ENCODE measurements at regions not wholly inside any gene's neighbourhood (a gene's known extent, or its start where the extent isn't known, plus 50 kb on each side); places are given as distances from the start of the nearest gene placed in this dataset.

GRCh38 chr5:172525307-172525995 lies 71.1 kb upstream of the SH3PXD2B start:
- no peak overlapping the region for H3K27ac ChIP-seq
- no peaks in the 10 kb centered on the region for H3K9me3 ChIP-seq (ENCODE audit: low read depth)
- no peaks in the 10 kb centered on the region for H3K9me2 ChIP-seq (replicated peaks; ENCODE audit: insufficient read depth)
- H3K4me1 ChIP-seq (ENCODE audit: insufficient read depth): no peaks in the 10 kb centered on the region
- no peaks in the 10 kb centered on the region for H3K27me3 ChIP-seq
- H3K4me3 ChIP-seq: no peak overlapping the region
- DNase-seq (ENCODE audit: low spot score): no peak
- no peaks in the 10 kb centered on the region for H3K79me2 ChIP-seq
- no peak for TF ChIP-seq EZH2 (IDR thresholded peaks at IDR 0.05; ENCODE audit: borderline replicate concordance)
- TF ChIP-seq, protein P1, sequence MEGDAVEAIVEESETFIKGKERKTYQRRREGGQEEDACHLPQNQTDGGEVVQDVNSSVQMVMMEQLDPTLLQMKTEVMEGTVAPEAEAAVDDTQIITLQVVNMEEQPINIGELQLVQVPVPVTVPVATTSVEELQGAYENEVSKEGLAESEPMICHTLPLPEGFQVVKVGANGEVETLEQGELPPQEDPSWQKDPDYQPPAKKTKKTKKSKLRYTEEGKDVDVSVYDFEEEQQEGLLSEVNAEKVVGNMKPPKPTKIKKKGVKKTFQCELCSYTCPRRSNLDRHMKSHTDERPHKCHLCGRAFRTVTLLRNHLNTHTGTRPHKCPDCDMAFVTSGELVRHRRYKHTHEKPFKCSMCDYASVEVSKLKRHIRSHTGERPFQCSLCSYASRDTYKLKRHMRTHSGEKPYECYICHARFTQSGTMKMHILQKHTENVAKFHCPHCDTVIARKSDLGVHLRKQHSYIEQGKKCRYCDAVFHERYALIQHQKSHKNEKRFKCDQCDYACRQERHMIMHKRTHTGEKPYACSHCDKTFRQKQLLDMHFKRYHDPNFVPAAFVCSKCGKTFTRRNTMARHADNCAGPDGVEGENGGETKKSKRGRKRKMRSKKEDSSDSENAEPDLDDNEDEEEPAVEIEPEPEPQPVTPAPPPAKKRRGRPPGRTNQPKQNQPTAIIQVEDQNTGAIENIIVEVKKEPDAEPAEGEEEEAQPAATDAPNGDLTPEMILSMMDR (IDR thresholded peaks at IDR 0.05; ENCODE audit: poor library complexity): no peak
- no peak for TF ChIP-seq EZH2phosphoT487 (IDR thresholded peaks at IDR 0.05; ENCODE audit: low read depth, severe bottlenecking, unreplicated experiment)
- no peaks in the 10 kb centered on the region for H4K20me1 ChIP-seq (ENCODE audit: insufficient read depth, poor library complexity, severe bottlenecking)
- no peak overlapping the region for H2AFZ ChIP-seq
- H3K36me3 ChIP-seq (replicated peaks; ENCODE audit: insufficient read depth, low read depth): no peaks in the 10 kb centered on the region
- H3K4me2 ChIP-seq: no peak overlapping the region
- WGBS (ENCODE audit: low lambda C conversion rate, missing lambda C conversion rate): 84% methylated on average over 5 of the region's 5 CpGs

DNA sequence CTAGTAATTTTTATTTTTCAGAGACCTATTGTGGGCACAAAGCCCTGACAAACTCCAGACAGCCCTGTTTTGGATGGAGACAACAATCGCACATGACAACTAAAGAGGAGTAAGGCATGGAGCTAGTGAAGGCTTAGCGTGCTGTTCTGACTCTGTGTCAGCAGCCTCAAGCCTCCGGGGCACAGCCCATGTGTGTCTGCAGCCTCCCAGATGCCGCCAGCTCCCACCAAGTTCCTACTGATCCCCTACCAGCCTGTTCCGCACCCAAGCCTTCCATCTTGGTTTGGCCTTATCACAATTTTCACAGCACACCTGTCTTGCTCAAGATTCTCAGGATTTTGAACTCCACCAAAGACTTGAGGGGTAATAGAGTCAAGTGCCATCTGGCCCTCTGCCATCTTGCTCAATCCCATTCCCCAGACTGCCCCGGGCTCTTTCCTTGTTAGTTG lies 70.3 kb upstream of the SH3PXD2B start:
- Histone ChIP-seq H3K36me3 (replicated peaks; ENCODE audit: insufficient read depth, low read depth) (no peaks in the 10 kb centered on the region), H3K27me3 (no peaks in the 10 kb centered on the region), H3K9me2 (replicated peaks; ENCODE audit: insufficient read depth) (no peaks in the 10 kb centered on the region), H3K27ac (no peak overlapping the region), H3K79me2 (no peaks in the 10 kb centered on the region), H4K20me1 (ENCODE audit: insufficient read depth, poor library complexity, severe bottlenecking) (no peaks in the 10 kb centered on the region), H2AFZ (no peak overlapping the region), H3K4me1 (ENCODE audit: insufficient read depth) (no peaks in the 10 kb centered on the region), H3K4me3 (no peak overlapping the region), H3K4me2 (no peak overlapping the region), H3K9me3 (ENCODE audit: low read depth) (no peaks in the 10 kb centered on the region)
- TF ChIP-seq EZH2 (IDR thresholded peaks at IDR 0.05; ENCODE audit: borderline replicate concordance): no peak
- no peak for TF ChIP-seq EZH2phosphoT487 (IDR thresholded peaks at IDR 0.05; ENCODE audit: low read depth, severe bottlenecking, unreplicated experiment)
- TF ChIP-seq, protein P1 (IDR thresholded peaks at IDR 0.05; ENCODE audit: poor library complexity): no peak
- 86% methylated on average over 6 of the region's 6 CpGs for WGBS (ENCODE audit: low lambda C conversion rate, missing lambda C conversion rate)
- DNase-seq (ENCODE audit: low spot score): no peak

GRCh38 chr5:172523146-172523745 lies 68.9 kb upstream of the SH3PXD2B start:
- no peaks in the 10 kb centered on the region for H3K9me3 ChIP-seq (ENCODE audit: low read depth)
- H4K20me1 ChIP-seq (ENCODE audit: insufficient read depth, poor library complexity, severe bottlenecking): no peaks in the 10 kb centered on the region
- no peaks in the 10 kb centered on the region for H3K36me3 ChIP-seq (replicated peaks; ENCODE audit: insufficient read depth, low read depth)
- no peak for DNase-seq (ENCODE audit: low spot score)
- 92% methylated on average over 6 of the region's 6 CpGs for WGBS (ENCODE audit: low lambda C conversion rate, missing lambda C conversion rate)
- no peaks in the 10 kb centered on the region for H3K79me2 ChIP-seq
- H2AFZ ChIP-seq: no peak overlapping the region
- no peaks in the 10 kb centered on the region for H3K4me1 ChIP-seq (ENCODE audit: insufficient read depth)
- H3K4me2 ChIP-seq: no peak overlapping the region
- no peak overlapping the region for H3K27ac ChIP-seq
- no peaks in the 10 kb centered on the region for H3K9me2 ChIP-seq (replicated peaks; ENCODE audit: insufficient read depth)
- TF ChIP-seq EZH2 (IDR thresholded peaks at IDR 0.05; ENCODE audit: borderline replicate concordance) (no peak), EZH2phosphoT487 (IDR thresholded peaks at IDR 0.05; ENCODE audit: low read depth, severe bottlenecking, unreplicated experiment) (no peak)
- TF ChIP-seq, protein P1 (IDR thresholded peaks at IDR 0.05; ENCODE audit: poor library complexity): no peak
- H3K4me3 ChIP-seq: no peak overlapping the region
- H3K27me3 ChIP-seq: no peaks in the 10 kb centered on the region
